ENCODE measurements at regions not wholly inside any gene's neighbourhood (a gene's known extent, or its start where the extent isn't known, plus 50 kb on each side); places are given as distances from the start of the nearest gene placed in this dataset.

GRCh38 chr17:70308618-70309017 lies 139.3 kb downstream of the KCNJ2 start (continued):
- TF ChIP-seq FOXA1 (IDR thresholded peaks at IDR 0.05) (no peak), RXRA (IDR thresholded peaks at IDR 0.05) (no peak), HNF4A (conservative IDR thresholded peaks at IDR 0.05) (no peak), GABPA (IDR thresholded peaks at IDR 0.05 in 1 of 2, conservative IDR thresholded peaks at IDR 0.05 in 1 of 2) (no peak), FOXA2 (IDR thresholded peaks at IDR 0.05) (no peak), HNF4G (IDR thresholded peaks at IDR 0.05) (no peak), RAD21 (IDR thresholded peaks at IDR 0.05) (no peak)
- TF ChIP-seq, protein P1, sequence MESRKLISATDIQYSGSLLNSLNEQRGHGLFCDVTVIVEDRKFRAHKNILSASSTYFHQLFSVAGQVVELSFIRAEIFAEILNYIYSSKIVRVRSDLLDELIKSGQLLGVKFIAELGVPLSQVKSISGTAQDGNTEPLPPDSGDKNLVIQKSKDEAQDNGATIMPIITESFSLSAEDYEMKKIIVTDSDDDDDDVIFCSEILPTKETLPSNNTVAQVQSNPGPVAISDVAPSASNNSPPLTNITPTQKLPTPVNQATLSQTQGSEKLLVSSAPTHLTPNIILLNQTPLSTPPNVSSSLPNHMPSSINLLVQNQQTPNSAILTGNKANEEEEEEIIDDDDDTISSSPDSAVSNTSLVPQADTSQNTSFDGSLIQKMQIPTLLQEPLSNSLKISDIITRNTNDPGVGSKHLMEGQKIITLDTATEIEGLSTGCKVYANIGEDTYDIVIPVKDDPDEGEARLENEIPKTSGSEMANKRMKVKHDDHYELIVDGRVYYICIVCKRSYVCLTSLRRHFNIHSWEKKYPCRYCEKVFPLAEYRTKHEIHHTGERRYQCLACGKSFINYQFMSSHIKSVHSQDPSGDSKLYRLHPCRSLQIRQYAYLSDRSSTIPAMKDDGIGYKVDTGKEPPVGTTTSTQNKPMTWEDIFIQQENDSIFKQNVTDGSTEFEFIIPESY (IDR thresholded peaks at IDR 0.05), result no peak
- TF ChIP-seq, protein P2, sequence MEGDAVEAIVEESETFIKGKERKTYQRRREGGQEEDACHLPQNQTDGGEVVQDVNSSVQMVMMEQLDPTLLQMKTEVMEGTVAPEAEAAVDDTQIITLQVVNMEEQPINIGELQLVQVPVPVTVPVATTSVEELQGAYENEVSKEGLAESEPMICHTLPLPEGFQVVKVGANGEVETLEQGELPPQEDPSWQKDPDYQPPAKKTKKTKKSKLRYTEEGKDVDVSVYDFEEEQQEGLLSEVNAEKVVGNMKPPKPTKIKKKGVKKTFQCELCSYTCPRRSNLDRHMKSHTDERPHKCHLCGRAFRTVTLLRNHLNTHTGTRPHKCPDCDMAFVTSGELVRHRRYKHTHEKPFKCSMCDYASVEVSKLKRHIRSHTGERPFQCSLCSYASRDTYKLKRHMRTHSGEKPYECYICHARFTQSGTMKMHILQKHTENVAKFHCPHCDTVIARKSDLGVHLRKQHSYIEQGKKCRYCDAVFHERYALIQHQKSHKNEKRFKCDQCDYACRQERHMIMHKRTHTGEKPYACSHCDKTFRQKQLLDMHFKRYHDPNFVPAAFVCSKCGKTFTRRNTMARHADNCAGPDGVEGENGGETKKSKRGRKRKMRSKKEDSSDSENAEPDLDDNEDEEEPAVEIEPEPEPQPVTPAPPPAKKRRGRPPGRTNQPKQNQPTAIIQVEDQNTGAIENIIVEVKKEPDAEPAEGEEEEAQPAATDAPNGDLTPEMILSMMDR (IDR thresholded peaks at IDR 0.05; ENCODE audit: low read depth, low read length, missing input control), result no peak

DNA sequence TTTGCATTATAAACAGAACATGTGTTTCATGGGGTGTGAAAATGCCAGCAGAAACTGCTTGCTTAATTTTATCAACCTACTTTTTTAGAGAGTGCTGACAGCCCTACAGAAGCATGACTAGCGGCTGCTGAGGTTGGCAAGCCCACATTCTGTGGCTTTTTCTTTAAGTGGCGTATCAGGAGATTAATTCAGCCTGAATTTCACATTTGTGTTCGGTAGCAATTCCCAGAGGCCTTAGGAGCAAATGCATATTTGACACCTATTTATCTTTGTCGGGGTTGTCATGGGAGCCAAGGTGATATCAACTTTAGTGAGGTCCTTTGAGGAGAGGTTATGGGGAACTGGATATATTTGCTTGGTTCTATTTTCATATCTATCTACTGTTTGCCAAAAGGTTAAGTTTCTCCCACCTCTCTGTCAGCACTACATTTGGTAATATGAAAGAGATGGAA lies 140.9 kb downstream of the KCNJ2 start:
- no peaks in the 10 kb centered on the region for H3K4me1 ChIP-seq (ENCODE audit: control insufficient read depth in 4 of 4, insufficient read depth in 4 of 4, low read length in 3 of 4)
- H3K9ac ChIP-seq (ENCODE audit: low read depth in 1 of 2, low read length in 2 of 2), result no peak overlapping the region
- H3K4me3 ChIP-seq (ENCODE audit: low read depth in 1 of 3, low read length in 3 of 3), result no peak overlapping the region
- 81% methylated on average over 4 of the region's 4 CpGs for WGBS
- no peaks in the 10 kb centered on the region for H3K36me3 ChIP-seq (ENCODE audit: control insufficient read depth in 4 of 4, insufficient read depth in 3 of 4, low read depth in 1 of 4, low read length in 3 of 4)
- TF ChIP-seq FOXA1 (IDR thresholded peaks at IDR 0.05) (no peak), SP1 (IDR thresholded peaks at IDR 0.05) (no peak), MAX (IDR thresholded peaks at IDR 0.05) (no peak), HNF4G (IDR thresholded peaks at IDR 0.05) (no peak), EGR1 (IDR thresholded peaks at IDR 0.05; ENCODE audit: low read depth in 2 of 2) (no peak), NR2F2 (IDR thresholded peaks at IDR 0.05) (no peak)
- TF ChIP-seq, protein P1 (IDR thresholded peaks at IDR 0.05), result no peak
- TF ChIP-seq, protein P3, sequence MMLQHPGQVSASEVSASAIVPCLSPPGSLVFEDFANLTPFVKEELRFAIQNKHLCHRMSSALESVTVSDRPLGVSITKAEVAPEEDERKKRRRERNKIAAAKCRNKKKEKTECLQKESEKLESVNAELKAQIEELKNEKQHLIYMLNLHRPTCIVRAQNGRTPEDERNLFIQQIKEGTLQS (IDR thresholded peaks at IDR 0.05), result no peak
- DNase-seq (ENCODE audit: low spot score), result no peak
- peaks cover 0 to 2% (median 0%) of the 10 kb centered on the region in 4 donors for H3K27me3 ChIP-seq (ENCODE audit: control insufficient read depth in 4 of 4, insufficient read depth in 4 of 4, low read length in 3 of 4)
- H3K9me3 ChIP-seq (ENCODE audit: control insufficient read depth in 4 of 4, low read length in 3 of 4), result no peaks in the 10 kb centered on the region
- H3K27ac ChIP-seq (ENCODE audit: low read depth in 1 of 2, low read length in 2 of 2), result no peak overlapping the region

Data from liver (tissue), 8 donors.